Gastrocnemius medialis (tissue), 4 donors: ENCODE measurements at regions not wholly inside any gene's neighbourhood (a gene's known extent, or its start where the extent isn't known, plus 50 kb on each side); places are given as distances from the start of the nearest gene placed in this dataset.

Experiments used
- CTCF ChIP-seq, 5 experiments: fragments of 450-650 bp in 3 of 5; fragments of 200-600 bp in 2 of 5; sonication (generic) in 2 of 5; IDR thresholded peaks in 4 of 5; conservative IDR thresholded peaks in 1 of 5; 1 replicate in 4 of 5; 2 replicates in 1 of 5; pipeline ENCODE4 v1.5.1; 2016 to 2019; ENCODE audit warnings: antibody characterized with exemption in 5 of 5, mild to moderate bottlenecking in 3 of 5, moderate library complexity in 3 of 5
- POLR2A ChIP-seq, 2 donors: fragments of 450-650 bp; IDR thresholded peaks; one replicate each; pipeline ENCODE4 v1.6.1; 2017; ENCODE audit warnings: antibody characterized with exemption in 2 of 2, mild to moderate bottlenecking in 2 of 2, moderate library complexity in 2 of 2

GRCh38 chr12:124371366-124371765 lies 76.5 kb downstream of the RFLNA start:
- TF ChIP-seq CTCF (IDR thresholded peaks at IDR 0.05 in 4 of 5, conservative IDR thresholded peaks at IDR 0.05 in 1 of 5), result no peak
- TF ChIP-seq POLR2A (IDR thresholded peaks at IDR 0.05), result no peak
